ENCODE measurements at regions not wholly inside any gene's neighbourhood (a gene's known extent, or its start where the extent isn't known, plus 50 kb on each side); places are given as distances from the start of the nearest gene placed in this dataset.

GRCh38 chr15:66931768-66932633, 133.4 kb upstream of the SMAD3 start (continued):
- no peak for TF ChIP-seq KHSRP (IDR thresholded peaks at IDR 0.05)
- no peak for TF ChIP-seq DMBX1 (CRISPR knock-in tag; IDR thresholded peaks at IDR 0.05; ENCODE audit: borderline replicate concordance)
- no peak for TF ChIP-seq ZNF655 (CRISPR knock-in tag; IDR thresholded peaks at IDR 0.05)
- no peak for TF ChIP-seq DEAF1 (CRISPR knock-in tag; IDR thresholded peaks at IDR 0.05)
- no peak for TF ChIP-seq PATZ1 (CRISPR knock-in tag; IDR thresholded peaks at IDR 0.05; ENCODE audit: borderline replicate concordance)
- TF ChIP-seq SNIP1 (IDR thresholded peaks at IDR 0.05; ENCODE audit: low read depth) = no peak
- TF ChIP-seq ZNF3 (CRISPR knock-in tag; IDR thresholded peaks at IDR 0.05) = no peak
- TF ChIP-seq SRSF9 (IDR thresholded peaks at IDR 0.05; ENCODE audit: borderline replicate concordance, low read depth, low read length) = no peak
- no peak for TF ChIP-seq SAP30 (IDR thresholded peaks at IDR 0.05; ENCODE audit: borderline replicate concordance, insufficient read depth, low read depth, low read length, poor library complexity, severe bottlenecking)
- TF ChIP-seq MYBL2 (IDR thresholded peaks at IDR 0.05; ENCODE audit: low read depth) = no peak
- TF ChIP-seq MYBL2 (CRISPR knock-in tag; IDR thresholded peaks at IDR 0.05; ENCODE audit: borderline replicate concordance) = no peak
- TF ChIP-seq CREM (IDR thresholded peaks at IDR 0.05; ENCODE audit: low read depth) = 0 out of 2 replicates have a peak, but pooled peaks have one; percentile 2
- TF ChIP-seq RBFOX2 (IDR thresholded peaks at IDR 0.05; ENCODE audit: low read depth, low read length) = no peak
- TF ChIP-seq ZBTB7A (IDR thresholded peaks at IDR 0.05; ENCODE audit: borderline replicate concordance, control insufficient read depth, low read depth, low read length) = peak; percentile 28; the same call in 1 of the 2 replicates
- TF ChIP-seq RBM25 (IDR thresholded peaks at IDR 0.05; ENCODE audit: low read depth, low read length, severe bottlenecking) = no peak
- peak; percentile 65; the same call in 1 of the 2 replicates for TF ChIP-seq EP300 (IDR thresholded peaks at IDR 0.05; ENCODE audit: low read length)
- TF ChIP-seq ZNF121 (CRISPR knock-in tag; conservative IDR thresholded peaks at IDR 0.05) = no peak
- no peak for TF ChIP-seq CREBBP (IDR thresholded peaks at IDR 0.05; ENCODE audit: low read depth, low read length)
- TF ChIP-seq PHF21A (IDR thresholded peaks at IDR 0.05; ENCODE audit: borderline replicate concordance, low read depth) = no peak
- TF ChIP-seq TAL1 (IDR thresholded peaks at IDR 0.05) = peak; percentile 60
- no peak for TF ChIP-seq THAP12 (CRISPR knock-in tag; IDR thresholded peaks at IDR 0.05)
